OCI-LY1 (cell line): ENCODE measurements at regions not wholly inside any gene's neighbourhood (a gene's known extent, or its start where the extent isn't known, plus 50 kb on each side); places are given as distances from the start of the nearest gene placed in this dataset.

Experiments used
- H2AFZ ChIP-seq: fragments of 200-600 bp; sonication (generic), shearing (Covaris generic); 2 replicates; pipeline ENCODE4 v1.6.0; 2014; ENCODE audit warnings: antibody characterized with exemption, mild to moderate bottlenecking, low read length
- H3F3A ChIP-seq: fragments of 200-600 bp; sonication (generic), shearing (Covaris generic); 2 replicates; pipeline ENCODE4 v1.6.0; 2014; ENCODE audit warnings: mild to moderate bottlenecking, antibody characterized with exemption, low read length, moderate library complexity; ENCODE audit not compliant: insufficient read depth
- H3K27ac ChIP-seq: fragments of 200-600 bp; sonication (generic); 2 replicates; pipeline ENCODE4 v1.5.1; 2014; ENCODE audit warnings: low read length, mixed run types, mild to moderate bottlenecking, low read depth; ENCODE audit not compliant: poor library complexity, severe bottlenecking
- H3K27me3 ChIP-seq: fragments of 200-600 bp; sonication (generic); 2 replicates; pipeline ENCODE4 v1.6.0; 2014; ENCODE audit warnings: antibody characterized with exemption, mild to moderate bottlenecking, low read length, moderate library complexity; ENCODE audit not compliant: insufficient read depth
- H3K36me3 ChIP-seq: fragments of 200-600 bp; sonication (generic); 2 replicates; pipeline ENCODE4 v1.6.1; 2014; ENCODE audit warnings: mild to moderate bottlenecking, antibody characterized with exemption, low read length, moderate library complexity, mixed read lengths; ENCODE audit not compliant: insufficient read depth
- H3K4me1 ChIP-seq: fragments of 200-600 bp; sonication (generic); 2 replicates; pipeline ENCODE4 v1.5.1; 2014; ENCODE audit warnings: mild to moderate bottlenecking, low read length, moderate library complexity; ENCODE audit not compliant: insufficient read depth, severe bottlenecking
- H3K4me2 ChIP-seq: fragments of 200-600 bp; sonication (generic), shearing (Covaris generic); 2 replicates; pipeline ENCODE4 v1.6.1; 2014; ENCODE audit warnings: low read length
- H3K4me3 ChIP-seq: fragments of 200-600 bp; sonication (generic); 2 replicates; pipeline ENCODE4 v1.5.1; 2014; ENCODE audit warnings: low read length, low read depth, mild to moderate bottlenecking, mixed read lengths; ENCODE audit not compliant: poor library complexity, severe bottlenecking
- H3K79me2 ChIP-seq: fragments of 200-600 bp; shearing (Covaris generic); 2 replicates; pipeline ENCODE4 v1.6.1; 2016; ENCODE audit warnings: mixed run types, low read length, mixed read lengths; ENCODE audit not compliant: insufficient read depth
- H3K9ac ChIP-seq: fragments of 200-600 bp; sonication (generic), shearing (Covaris generic); 2 replicates; pipeline ENCODE4 v1.6.1; 2014; ENCODE audit warnings: mild to moderate bottlenecking, low read length, mixed read lengths
- H3K9me2 ChIP-seq: fragments of 200-600 bp; sonication (generic), shearing (Covaris generic); 2 replicates; pipeline ENCODE4 v1.6.1; 2014; ENCODE audit warnings: low read depth, mild to moderate bottlenecking, low read length, mixed read lengths
- H3K9me3 ChIP-seq: fragments of 200-600 bp; shearing (Covaris generic); 2 replicates; pipeline ENCODE4 v1.6.1; 2014; ENCODE audit warnings: low read length, mixed read lengths
- H4K20me1 ChIP-seq: fragments of 200-600 bp; sonication (generic), shearing (Covaris generic); 2 replicates; pipeline ENCODE4 v1.6.0; 2016; ENCODE audit warnings: mild to moderate bottlenecking, low read length; ENCODE audit not compliant: insufficient read depth
- EZH2 ChIP-seq: fragments of 200-600 bp; sonication (generic), shearing (Covaris generic); IDR thresholded peaks from 2 replicates; pipeline ENCODE4 v1.8.0; 2017; ENCODE audit warnings: borderline replicate concordance, mixed run types, mild to moderate bottlenecking, antibody characterized with exemption, low read length, moderate library complexity, mixed read lengths
- TF ChIP-seq, protein P1 (sequence below): fragments of 200-600 bp; sonication (generic), shearing (Covaris generic); IDR thresholded peaks from 2 replicates; pipeline ENCODE4 v1.5.1; 2017; ENCODE audit warnings: mild to moderate bottlenecking, antibody characterized with exemption, low read length, moderate library complexity, mixed read lengths

DNA sequence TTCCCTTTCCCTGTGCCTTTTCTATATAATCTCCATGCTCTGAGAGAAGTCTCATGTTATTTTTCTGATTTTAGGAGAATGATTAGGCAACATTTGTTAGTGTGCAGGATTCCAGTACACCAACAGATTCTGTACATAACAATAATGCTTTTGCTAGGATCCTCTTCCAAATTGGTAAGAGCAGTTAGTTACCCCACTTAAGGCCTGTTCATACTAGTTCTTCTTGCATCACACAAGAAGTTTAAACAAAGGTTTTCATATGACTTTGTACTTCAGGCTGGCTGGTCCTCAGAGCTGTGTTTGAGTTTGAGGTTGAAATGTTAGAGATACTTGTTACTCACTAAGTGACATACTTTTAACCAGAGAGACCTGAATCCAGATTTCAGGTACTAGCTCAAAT lies 686.9 kb upstream of the NRXN1 start:
- H3K36me3 ChIP-seq = no peaks in the 10 kb centered on the region
- H3K4me1 ChIP-seq = no peaks in the 10 kb centered on the region
- no peaks in the 10 kb centered on the region for H3K9me3 ChIP-seq
- H4K20me1 ChIP-seq = no peaks in the 10 kb centered on the region
- H3K27me3 ChIP-seq = no peaks in the 10 kb centered on the region
- H3K9ac ChIP-seq = no peak overlapping the region
- H3K79me2 ChIP-seq = no peaks in the 10 kb centered on the region
- no peak overlapping the region for H2AFZ ChIP-seq
- H3K27ac ChIP-seq = no peak overlapping the region
- H3K4me3 ChIP-seq = no peak overlapping the region
- no peak overlapping the region for H3K4me2 ChIP-seq
- TF ChIP-seq, protein P1, sequence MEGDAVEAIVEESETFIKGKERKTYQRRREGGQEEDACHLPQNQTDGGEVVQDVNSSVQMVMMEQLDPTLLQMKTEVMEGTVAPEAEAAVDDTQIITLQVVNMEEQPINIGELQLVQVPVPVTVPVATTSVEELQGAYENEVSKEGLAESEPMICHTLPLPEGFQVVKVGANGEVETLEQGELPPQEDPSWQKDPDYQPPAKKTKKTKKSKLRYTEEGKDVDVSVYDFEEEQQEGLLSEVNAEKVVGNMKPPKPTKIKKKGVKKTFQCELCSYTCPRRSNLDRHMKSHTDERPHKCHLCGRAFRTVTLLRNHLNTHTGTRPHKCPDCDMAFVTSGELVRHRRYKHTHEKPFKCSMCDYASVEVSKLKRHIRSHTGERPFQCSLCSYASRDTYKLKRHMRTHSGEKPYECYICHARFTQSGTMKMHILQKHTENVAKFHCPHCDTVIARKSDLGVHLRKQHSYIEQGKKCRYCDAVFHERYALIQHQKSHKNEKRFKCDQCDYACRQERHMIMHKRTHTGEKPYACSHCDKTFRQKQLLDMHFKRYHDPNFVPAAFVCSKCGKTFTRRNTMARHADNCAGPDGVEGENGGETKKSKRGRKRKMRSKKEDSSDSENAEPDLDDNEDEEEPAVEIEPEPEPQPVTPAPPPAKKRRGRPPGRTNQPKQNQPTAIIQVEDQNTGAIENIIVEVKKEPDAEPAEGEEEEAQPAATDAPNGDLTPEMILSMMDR = no peak
- TF ChIP-seq EZH2 = no peak
- no peaks in the 10 kb centered on the region for H3F3A ChIP-seq
- no peaks in the 10 kb centered on the region for H3K9me2 ChIP-seq

DNA sequence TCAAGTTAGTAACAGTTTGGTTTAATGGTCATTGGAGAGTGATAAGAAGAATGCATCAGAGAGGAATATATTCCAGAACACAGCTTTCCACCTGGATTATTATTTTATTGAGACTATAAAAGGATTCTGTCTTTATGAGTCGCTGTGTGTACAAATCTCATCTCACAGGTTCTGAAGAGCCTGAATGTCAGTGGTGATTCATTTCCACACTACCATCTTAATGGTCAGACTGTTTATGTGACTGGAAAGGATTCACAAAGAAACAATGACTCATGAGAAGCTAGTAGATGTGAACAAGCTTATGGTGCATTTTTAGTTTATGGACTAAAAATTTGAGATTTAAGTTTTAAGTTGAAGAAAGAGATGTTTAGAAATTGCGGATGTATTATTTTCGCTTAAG lies 685.4 kb upstream of the NRXN1 start:
- TF ChIP-seq, protein P1 = no peak
- no peak for TF ChIP-seq EZH2
- H3K79me2 ChIP-seq = no peaks in the 10 kb centered on the region
- no peaks in the 10 kb centered on the region for H3K36me3 ChIP-seq
- H3K4me2 ChIP-seq = no peak overlapping the region
- no peak overlapping the region for H2AFZ ChIP-seq
- no peaks in the 10 kb centered on the region for H3K27me3 ChIP-seq
- no peak overlapping the region for H3K9ac ChIP-seq
- H3K4me1 ChIP-seq = no peaks in the 10 kb centered on the region
- H3F3A ChIP-seq = no peaks in the 10 kb centered on the region
- no peaks in the 10 kb centered on the region for H4K20me1 ChIP-seq
- no peaks in the 10 kb centered on the region for H3K9me2 ChIP-seq
- H3K27ac ChIP-seq = no peak overlapping the region
- no peaks in the 10 kb centered on the region for H3K9me3 ChIP-seq
- no peak overlapping the region for H3K4me3 ChIP-seq

DNA sequence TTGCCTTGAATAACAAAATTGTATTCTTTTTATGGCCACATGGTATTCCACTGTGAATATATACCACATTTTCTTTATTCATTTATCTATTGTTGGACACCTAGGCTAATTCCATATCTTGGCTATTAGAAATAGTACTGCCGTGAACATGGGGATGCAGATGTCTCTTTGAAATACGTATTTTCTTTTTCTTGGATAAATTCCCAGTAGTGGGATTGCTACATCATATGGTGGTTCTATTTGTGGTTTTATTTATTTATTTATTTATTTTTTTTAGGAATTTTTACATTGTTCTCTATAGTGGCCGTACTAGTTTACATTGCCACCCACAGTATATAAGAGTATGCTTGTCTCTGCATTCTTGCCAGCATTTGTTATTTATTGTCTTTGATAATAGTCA lies 679.8 kb upstream of the NRXN1 start:
- Histone ChIP-seq H3K4me2 (no peak overlapping the region), H3F3A (no peaks in the 10 kb centered on the region), H3K27me3 (no peaks in the 10 kb centered on the region), H3K4me1 (no peaks in the 10 kb centered on the region), H3K36me3 (no peaks in the 10 kb centered on the region), H3K9ac (no peak overlapping the region), H3K27ac (no peak overlapping the region), H3K4me3 (no peak overlapping the region), H3K9me3 (no peaks in the 10 kb centered on the region), H3K9me2 (no peaks in the 10 kb centered on the region), H2AFZ (no peak overlapping the region), H3K79me2 (no peaks in the 10 kb centered on the region), H4K20me1 (no peaks in the 10 kb centered on the region)
- no peak for TF ChIP-seq EZH2
- TF ChIP-seq, protein P1 = no peak
